ENCODE measurements at regions not wholly inside any gene's neighbourhood (a gene's known extent, or its start where the extent isn't known, plus 50 kb on each side); places are given as distances from the start of the nearest gene placed in this dataset.
A peak's percentile ranks its signal among the peaks of the same experiment; 100 is the strongest.

DNA sequence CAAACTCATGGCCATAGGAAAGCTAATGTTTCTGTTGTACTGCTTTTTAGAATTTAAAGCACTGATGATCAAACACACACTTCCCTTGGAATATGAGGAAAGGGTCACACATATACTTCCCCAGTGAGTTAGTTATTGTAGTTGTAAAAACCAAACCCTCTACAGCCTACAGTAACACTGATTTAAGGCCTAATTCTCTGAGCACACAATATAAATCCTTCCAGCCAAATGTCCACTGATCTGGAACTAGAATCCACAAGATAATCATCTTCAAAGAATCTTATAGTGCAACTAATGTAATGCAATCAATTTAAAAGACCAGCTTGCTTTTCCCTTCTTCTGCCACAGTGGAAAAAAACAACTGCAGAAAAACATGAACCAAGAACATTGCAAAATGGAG is 219.3 kb downstream of the CAAP1 start:
- no peak overlapping the region for H2AFZ ChIP-seq (ENCODE audit: low read depth, low read length)
- H3K4me3 Mint-ChIP-seq (ENCODE audit: unreplicated experiment), result no peak overlapping the region
- DNase-seq (ENCODE audit: low read depth), result no peak
- no peak overlapping the region for H3K27ac Mint-ChIP-seq (ENCODE audit: unreplicated experiment)
- no peak overlapping the region for H3K4me3 ChIP-seq (ENCODE audit: insufficient read depth, low read depth, low read length)
- no peaks in the 10 kb centered on the region for H3K79me2 ChIP-seq (ENCODE audit: insufficient read depth, low read length)
- H3K27me3 ChIP-seq (ENCODE audit: insufficient read depth, low read length), result no peaks in the 10 kb centered on the region
- no peaks in the 10 kb centered on the region for H3K36me3 ChIP-seq (ENCODE audit: insufficient read depth, low read length)
- no peak for FAIRE-seq
- H3K4me1 Mint-ChIP-seq (ENCODE audit: low read depth, unreplicated experiment), result peaks cover 22% of the 10 kb centered on the region
- no peaks in the 10 kb centered on the region for H3K27me3 Mint-ChIP-seq (ENCODE audit: low read depth, unreplicated experiment)
- no peaks in the 10 kb centered on the region for H4K20me1 ChIP-seq (ENCODE audit: insufficient read depth, low read length)
- H3K9me3 ChIP-seq (ENCODE audit: insufficient read depth, low read depth, low read length), result no peaks in the 10 kb centered on the region
- H3K9ac ChIP-seq (ENCODE audit: low read length), result no peak overlapping the region
- H3K4me2 ChIP-seq (ENCODE audit: low read length), result no peak overlapping the region
- peaks cover 4% of the 10 kb centered on the region for H3K4me1 ChIP-seq (ENCODE audit: insufficient read depth, low read length)
- no peak overlapping the region for H3K27ac ChIP-seq (ENCODE audit: low read depth, low read length)
- no peaks in the 10 kb centered on the region for H3K9me3 Mint-ChIP-seq (ENCODE audit: unreplicated experiment)
- no peaks in the 10 kb centered on the region for H3K36me3 Mint-ChIP-seq (ENCODE audit: low read depth, unreplicated experiment)
- TF ChIP-seq, protein P1, sequence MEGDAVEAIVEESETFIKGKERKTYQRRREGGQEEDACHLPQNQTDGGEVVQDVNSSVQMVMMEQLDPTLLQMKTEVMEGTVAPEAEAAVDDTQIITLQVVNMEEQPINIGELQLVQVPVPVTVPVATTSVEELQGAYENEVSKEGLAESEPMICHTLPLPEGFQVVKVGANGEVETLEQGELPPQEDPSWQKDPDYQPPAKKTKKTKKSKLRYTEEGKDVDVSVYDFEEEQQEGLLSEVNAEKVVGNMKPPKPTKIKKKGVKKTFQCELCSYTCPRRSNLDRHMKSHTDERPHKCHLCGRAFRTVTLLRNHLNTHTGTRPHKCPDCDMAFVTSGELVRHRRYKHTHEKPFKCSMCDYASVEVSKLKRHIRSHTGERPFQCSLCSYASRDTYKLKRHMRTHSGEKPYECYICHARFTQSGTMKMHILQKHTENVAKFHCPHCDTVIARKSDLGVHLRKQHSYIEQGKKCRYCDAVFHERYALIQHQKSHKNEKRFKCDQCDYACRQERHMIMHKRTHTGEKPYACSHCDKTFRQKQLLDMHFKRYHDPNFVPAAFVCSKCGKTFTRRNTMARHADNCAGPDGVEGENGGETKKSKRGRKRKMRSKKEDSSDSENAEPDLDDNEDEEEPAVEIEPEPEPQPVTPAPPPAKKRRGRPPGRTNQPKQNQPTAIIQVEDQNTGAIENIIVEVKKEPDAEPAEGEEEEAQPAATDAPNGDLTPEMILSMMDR (IDR thresholded peaks at IDR 0.05; ENCODE audit: insufficient read depth, low read depth, low read length), result no peak
- TF ChIP-seq EZH2 (IDR thresholded peaks at IDR 0.05; ENCODE audit: insufficient read depth, low read length), result no peak

DNA sequence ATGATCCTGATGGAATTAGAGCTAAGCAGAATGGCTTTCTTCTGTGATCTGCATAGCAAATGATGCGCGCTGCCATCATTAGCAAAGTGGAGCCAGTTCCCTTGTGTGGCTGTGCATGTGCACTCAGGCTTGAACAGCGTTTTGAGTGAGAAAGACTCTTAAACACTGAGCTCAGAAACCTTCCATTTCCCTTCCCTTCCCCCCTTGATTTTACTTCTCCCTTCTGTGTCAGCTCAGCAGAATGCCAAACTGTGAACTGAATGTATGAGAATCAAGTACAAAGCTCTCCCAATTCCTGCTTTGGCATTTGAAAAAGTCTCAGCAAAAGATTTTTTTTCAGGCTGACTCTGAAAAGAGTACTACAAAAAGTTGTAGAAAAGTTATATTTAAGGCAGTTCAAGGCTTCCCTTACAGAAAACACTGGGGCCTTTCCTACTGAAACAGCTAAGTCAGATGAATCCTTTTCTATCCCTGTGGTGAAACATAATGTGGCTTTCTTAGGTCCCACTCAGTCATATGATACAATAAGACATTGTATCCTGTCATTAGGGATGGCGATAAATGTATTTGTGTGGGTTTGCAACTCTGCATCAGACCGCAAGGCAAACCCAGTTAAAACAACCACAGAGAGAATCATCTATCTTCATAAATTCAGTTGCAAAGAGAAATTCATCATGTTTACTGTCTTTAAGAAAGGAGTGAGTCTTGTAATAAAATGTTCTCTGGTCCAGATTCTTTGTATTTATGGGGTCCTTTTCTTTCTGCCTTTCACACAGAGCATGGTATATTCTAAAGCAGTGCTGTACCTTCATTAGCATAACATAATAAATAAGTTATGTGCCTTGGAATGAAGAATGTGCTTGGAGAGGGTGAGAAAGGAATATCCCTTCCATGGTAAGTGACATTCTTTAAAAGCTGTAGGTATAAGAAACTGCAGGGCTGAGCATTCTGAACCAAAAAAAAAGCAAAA is 222.6 kb downstream of the CAAP1 start:
- FAIRE-seq (no peak), DNase-seq (ENCODE audit: low read depth) (peak; percentile 1)
- H3K4me3 Mint-ChIP-seq (ENCODE audit: unreplicated experiment), result no peak overlapping the region
- H3K79me2 ChIP-seq (ENCODE audit: insufficient read depth, low read length), result no peaks in the 10 kb centered on the region
- H3K9me3 Mint-ChIP-seq (ENCODE audit: unreplicated experiment), result no peaks in the 10 kb centered on the region
- H2AFZ ChIP-seq (ENCODE audit: low read depth, low read length), result no peak overlapping the region
- no peaks in the 10 kb centered on the region for H3K36me3 ChIP-seq (ENCODE audit: insufficient read depth, low read length)
- no peaks in the 10 kb centered on the region for H4K20me1 ChIP-seq (ENCODE audit: insufficient read depth, low read length)
- no peak overlapping the region for H3K27ac ChIP-seq (ENCODE audit: low read depth, low read length)
- no peak overlapping the region for H3K4me2 ChIP-seq (ENCODE audit: low read length)
- no peaks in the 10 kb centered on the region for H3K9me3 ChIP-seq (ENCODE audit: insufficient read depth, low read depth, low read length)
- H3K36me3 Mint-ChIP-seq (ENCODE audit: low read depth, unreplicated experiment), result no peaks in the 10 kb centered on the region
- H3K27ac Mint-ChIP-seq (ENCODE audit: unreplicated experiment), result no peak overlapping the region
- no peaks in the 10 kb centered on the region for H3K27me3 Mint-ChIP-seq (ENCODE audit: low read depth, unreplicated experiment)
- no peaks in the 10 kb centered on the region for H3K27me3 ChIP-seq (ENCODE audit: insufficient read depth, low read length)
- no peak for TF ChIP-seq EZH2 (IDR thresholded peaks at IDR 0.05; ENCODE audit: insufficient read depth, low read length)
- TF ChIP-seq, protein P1 (IDR thresholded peaks at IDR 0.05; ENCODE audit: insufficient read depth, low read depth, low read length), result no peak
- H3K4me1 ChIP-seq (ENCODE audit: insufficient read depth, low read length), result peaks cover 4% of the 10 kb centered on the region
- H3K4me1 Mint-ChIP-seq (ENCODE audit: low read depth, unreplicated experiment), result peaks cover 9% of the 10 kb centered on the region
- no peak overlapping the region for H3K9ac ChIP-seq (ENCODE audit: low read length)
- no peak overlapping the region for H3K4me3 ChIP-seq (ENCODE audit: insufficient read depth, low read depth, low read length)

- H3K79me2 ChIP-seq (ENCODE audit: insufficient read depth, low read length), result no peaks in the 10 kb centered on the region
- no peaks in the 10 kb centered on the region for H4K20me1 ChIP-seq (ENCODE audit: insufficient read depth, low read length)
- H3K4me2 ChIP-seq (ENCODE audit: low read length), result no peak overlapping the region
- Mint-ChIP-seq H3K4me1 (ENCODE audit: low read depth, unreplicated experiment) (peaks cover 9% of the 10 kb centered on the region), H3K27ac (ENCODE audit: unreplicated experiment) (no peak overlapping the region), H3K9me3 (ENCODE audit: unreplicated experiment) (peaks cover 2% of the 10 kb centered on the region), H3K27me3 (ENCODE audit: low read depth, unreplicated experiment) (no peaks in the 10 kb centered on the region), H3K36me3 (ENCODE audit: low read depth, unreplicated experiment) (no peaks in the 10 kb centered on the region), H3K4me3 (ENCODE audit: unreplicated experiment) (no peak overlapping the region)
- no peak for TF ChIP-seq EZH2 (IDR thresholded peaks at IDR 0.05; ENCODE audit: insufficient read depth, low read length)
- TF ChIP-seq, protein P1 (IDR thresholded peaks at IDR 0.05; ENCODE audit: insufficient read depth, low read depth, low read length), result no peak
- H3K27me3 ChIP-seq (ENCODE audit: insufficient read depth, low read length), result no peaks in the 10 kb centered on the region
- DNase-seq (ENCODE audit: low read depth), result no peak
- H3K4me1 ChIP-seq (ENCODE audit: insufficient read depth, low read length), result no peaks in the 10 kb centered on the region
- H3K36me3 ChIP-seq (ENCODE audit: insufficient read depth, low read length), result no peaks in the 10 kb centered on the region
- no peak for FAIRE-seq
- no peak overlapping the region for H3K4me3 ChIP-seq (ENCODE audit: insufficient read depth, low read depth, low read length)
- H2AFZ ChIP-seq (ENCODE audit: low read depth, low read length), result no peak overlapping the region
- H3K9me3 ChIP-seq (ENCODE audit: insufficient read depth, low read depth, low read length), result no peaks in the 10 kb centered on the region
- H3K9ac ChIP-seq (ENCODE audit: low read length), result no peak overlapping the region
- no peak overlapping the region for H3K27ac ChIP-seq (ENCODE audit: low read depth, low read length)
Measured at GRCh38 chr9:26667882-26668281, 224.7 kb downstream of the CAAP1 start.
